MCF 10A (cell line): ENCODE measurements at regions not wholly inside any gene's neighbourhood (a gene's known extent, or its start where the extent isn't known, plus 50 kb on each side); places are given as distances from the start of the nearest gene placed in this dataset.

ENCODE experiments used
- BruUV-seq: library from RNA; stranded (reverse); fragments of 400-500 nt; replicated peaks from 2 replicates; lab custom pipeline; 2021; lab: Mats Ljungman, UMichigan
- CTCF ChIA-PET: fragments of 300-600 bp; sonication (Branson Sonifier 250); formaldehyde crosslinking; extraction: SDS; loops from one replicate; lab custom pipeline; 2021; ENCODE audit warnings: antibody characterized with exemption, inconsistent platforms; lab: Yijun Ruan, JAX
- POLR2A ChIA-PET: fragments of 300-600, 350-650 bp; sonication (Branson Sonifier 250); formaldehyde crosslinking; extraction: SDS; loops from one replicate; lab custom pipeline; 2020; ENCODE audit warnings: antibody characterized with exemption, inconsistent platforms; lab: Yijun Ruan, JAX
- DNase-seq: peaks from one replicate; pipeline ENCODE4 v3.0.0-alpha.2; 2018; ENCODE audit not compliant: unreplicated experiment
- H3K27ac Mint-ChIP-seq: one replicate; pipeline ENCODE4 v1.8.0; 2022; ENCODE audit warnings: mild to moderate bottlenecking, low read depth, mixed read lengths; ENCODE audit not compliant: unreplicated experiment
- H3K27me3 Mint-ChIP-seq: one replicate; pipeline ENCODE4 v1.8.0; 2022; ENCODE audit warnings: mixed read lengths; ENCODE audit not compliant: insufficient read depth, unreplicated experiment
- H3K36me3 Mint-ChIP-seq: one replicate; pipeline ENCODE4 v1.8.0; 2022; ENCODE audit warnings: mild to moderate bottlenecking, moderate library complexity, mixed read lengths; ENCODE audit not compliant: insufficient read depth, unreplicated experiment
- H3K4me1 Mint-ChIP-seq: one replicate; pipeline ENCODE4 v1.8.0; 2022; ENCODE audit warnings: mixed read lengths; ENCODE audit not compliant: insufficient read depth, unreplicated experiment
- H3K4me3 Mint-ChIP-seq: one replicate; pipeline ENCODE4 v1.8.0; 2022; ENCODE audit warnings: mild to moderate bottlenecking, moderate library complexity, mixed read lengths; ENCODE audit not compliant: unreplicated experiment
- H3K9me3 Mint-ChIP-seq: one replicate; pipeline ENCODE4 v1.8.0; 2022; ENCODE audit warnings: mixed read lengths; ENCODE audit not compliant: unreplicated experiment
- CTCF ChIP-seq: fragments of 200-600 bp; IDR thresholded peaks from one replicate; pipeline ENCODE4 v1.8.0; 2022; ENCODE audit warnings: antibody characterized with exemption, mild to moderate bottlenecking; ENCODE audit not compliant: unreplicated experiment
- intact Hi-C: fragments of 100-400 bp; cut with micrococcal nuclease; formaldehyde crosslinking; loops from 2 replicates; pipeline ENCODE4 v1.14.1; 2022

- BruUV-seq = no TSS peak
- H3K36me3 Mint-ChIP-seq = no peaks in the 10 kb centered on the region
- H3K27ac Mint-ChIP-seq = peak overlapping the region; percentile 87
- CTCF ChIA-PET = interaction anchor here (1.3 kb wide), 1 partner anchor 24 kb away, joined by 3 read pairs; no protein-coding TSS in a partner anchor
- TF ChIP-seq CTCF = no peak
- H3K27me3 Mint-ChIP-seq = no peaks in the 10 kb centered on the region
- H3K9me3 Mint-ChIP-seq = no peaks in the 10 kb centered on the region
- POLR2A ChIA-PET = interaction anchor here (0.5 to 2.2 kb wide), 7 partner anchors 9 to 1214 kb away, joined by 3 to 8 read pairs (median 3); partner anchors contain the start of gene BOD1L1
- H3K4me3 Mint-ChIP-seq = peak overlapping the region; percentile 53
- intact Hi-C loops = no loop called here
- peaks cover 20% of the 10 kb centered on the region for H3K4me1 Mint-ChIP-seq
- DNase-seq = peak; percentile 79
These were observed 160.2 kb upstream of the CPEB2 start for GRCh38 chr4:14841801-14842768.

GRCh38 chr4:14842964-14843630, 159.2 kb upstream of the CPEB2 start:
- POLR2A ChIA-PET = interaction anchor here (0.9 to 2.2 kb wide), 4 partner anchors 11 to 158 kb away, joined by 3 to 8 read pairs (median 6); no protein-coding TSS in a partner anchor
- peaks cover 20% of the 10 kb centered on the region for H3K4me1 Mint-ChIP-seq
- intact Hi-C loops = no loop called here
- peak overlapping the region; percentile 87 for H3K27ac Mint-ChIP-seq
- H3K4me3 Mint-ChIP-seq = no peak overlapping the region
- BruUV-seq = no TSS peak
- DNase-seq = no peak
- no peaks in the 10 kb centered on the region for H3K36me3 Mint-ChIP-seq
- no peaks in the 10 kb centered on the region for H3K27me3 Mint-ChIP-seq
- CTCF ChIA-PET = interaction anchor here (0.6 to 1.3 kb wide), 3 partner anchors 23 to 42 kb away, joined by 3 to 4 read pairs (median 4); no protein-coding TSS in a partner anchor
- TF ChIP-seq CTCF = no peak
- no peaks in the 10 kb centered on the region for H3K9me3 Mint-ChIP-seq

GRCh38 chr4:14844061-14844460, 158.2 kb upstream of the CPEB2 start:
- no peak for TF ChIP-seq CTCF
- BruUV-seq = no TSS peak
- no peaks in the 10 kb centered on the region for H3K27me3 Mint-ChIP-seq
- no peaks in the 10 kb centered on the region for H3K36me3 Mint-ChIP-seq
- H3K4me3 Mint-ChIP-seq = no peak overlapping the region
- H3K27ac Mint-ChIP-seq = no peak overlapping the region
- H3K9me3 Mint-ChIP-seq = no peaks in the 10 kb centered on the region
- DNase-seq = peak; percentile 14
- ChIA-PET CTCF (interaction anchor here (0.9 kb wide), 1 partner anchor 36 kb away, joined by 4 read pairs; no protein-coding TSS in a partner anchor), POLR2A (interaction anchor here (0.9 to 2.2 kb wide), 3 partner anchors 10 to 45 kb away, joined by 3 to 8 read pairs (median 5); no protein-coding TSS in a partner anchor)
- intact Hi-C loops = no loop called here
- peaks cover 20% of the 10 kb centered on the region for H3K4me1 Mint-ChIP-seq
